A549 (cell line): ENCODE measurements at regions not wholly inside any gene's neighbourhood (a gene's known extent, or its start where the extent isn't known, plus 50 kb on each side); places are given as distances from the start of the nearest gene placed in this dataset.

Source experiments
- ATAC-seq, 2 experiments: fragments of 200-7000 bp in 1 of 2; fragments of >200 bp in 1 of 2; cut with Nextera tagmentation in 1 of 2; cut with Tn5 transposase in 1 of 2; 3 replicates each; pipeline versions ENCODE4 v1.8.0 to v1.9.1; 2018 to 2020; ENCODE audit warnings: mild to moderate bottlenecking in 1 of 2, moderate library complexity in 1 of 2
- CTCF ChIA-PET: fragments of 300-600 bp; sonication (Branson Sonifier 250); formaldehyde crosslinking; extraction: SDS; loops from one replicate; lab custom pipeline; 2021; ENCODE audit warnings: antibody characterized with exemption, inconsistent platforms; lab: Yijun Ruan, JAX
- POLR2A ChIA-PET: fragments of 350-600 bp; formaldehyde crosslinking; extraction: SDS; loops from one replicate; lab custom pipeline; 2021; ENCODE audit warnings: antibody characterized with exemption, inconsistent platforms; lab: Yijun Ruan, JAX
- DNase-seq, 2 experiments: peaks; one replicate each; pipeline versions ENCODE4 v3.0.0 to v3.0.0-alpha.2; 2011 to 2016; ENCODE audit warnings: low read depth in 1 of 2, low spot score in 1 of 2
- FAIRE-seq: peaks from 2 replicates; lab custom pipeline; 2011; peaks lifted over from hg19 to GRCh38; lab: Jason Lieb, UNC
- H3K27ac ChIP-seq, 2 experiments: fragments of >200 bp; sonication (Bioruptor Twin); formaldehyde crosslinking; 3 replicates each; pipeline ENCODE4 v1.5.1; 2016 to 2017
- H3K4me1 ChIP-seq: fragments of >200 bp; sonication (Bioruptor Twin); formaldehyde crosslinking; 3 replicates; pipeline ENCODE4 v1.6.1; 2016
- H3K4me2 ChIP-seq: fragments of >200 bp; sonication (Bioruptor Twin); formaldehyde crosslinking; 3 replicates; pipeline ENCODE4 v1.6.1; 2016
- H3K4me3 ChIP-seq: fragments of >200 bp; sonication (Bioruptor Twin); formaldehyde crosslinking; 3 replicates; pipeline ENCODE4 v1.5.1; 2016
- H3K9me3 ChIP-seq: fragments of >200 bp; sonication (Bioruptor Twin); formaldehyde crosslinking; 3 replicates; pipeline ENCODE4 v1.6.1; 2016
- BHLHE40 ChIP-seq: IDR thresholded peaks from 2 replicates; pipeline ENCODE4 v1.6.1; 2012; ENCODE audit warnings: low read depth, low read length, inconsistent platforms
- FOXS1 ChIP-seq: fragments of 250-450 bp; sonication (Bioruptor Pico); IDR thresholded peaks from 2 replicates; pipeline ENCODE4 v1.5.0; 2020; ENCODE audit warnings: mild to moderate bottlenecking, moderate library complexity
- HDAC2 ChIP-seq: fragments of 200-600 bp; sonication (generic); IDR thresholded peaks from 2 replicates; pipeline ENCODE4 v1.6.1; 2016
- HEYL ChIP-seq: fragments of 250-450 bp; sonication (Bioruptor Pico); IDR thresholded peaks from 2 replicates; pipeline ENCODE4 v1.8.0; 2021; ENCODE audit warnings: mild to moderate bottlenecking, moderate library complexity
- HOXB13 ChIP-seq: fragments of 250-450 bp; sonication (Bioruptor Pico); IDR thresholded peaks from 2 replicates; pipeline ENCODE4 v1.5.0; 2020; ENCODE audit warnings: low read depth, mild to moderate bottlenecking, moderate library complexity
- JUNB ChIP-seq: fragments of >200 bp; sonication (Bioruptor Twin); formaldehyde crosslinking; IDR thresholded peaks from 2 replicates; pipeline ENCODE4 v1.6.1; 2016
- KDM5A ChIP-seq: fragments of 200-600 bp; sonication (generic); IDR thresholded peaks from 2 replicates; pipeline ENCODE4 v1.6.1; 2016; ENCODE audit warnings: antibody characterized with exemption, mild to moderate bottlenecking
- MAZ ChIP-seq: fragments of 150-350 bp; IDR thresholded peaks from 2 replicates; pipeline ENCODE4 v1.6.1; 2014; ENCODE audit warnings: antibody characterized with exemption, low read depth, low read length, borderline replicate concordance
- MYC ChIP-seq: IDR thresholded peaks from 2 replicates; pipeline ENCODE4 v1.6.1; 2012; ENCODE audit warnings: mild to moderate bottlenecking, inconsistent platforms, low read length, improper control_type of control experiment, borderline replicate concordance
- POLR2A ChIP-seq: IDR thresholded peaks from 2 replicates; pipeline ENCODE4 v1.6.1; 2012; ENCODE audit warnings: mild to moderate bottlenecking, low read length
- RCOR1 ChIP-seq: fragments of 150-350 bp; IDR thresholded peaks from 2 replicates; pipeline ENCODE4 v1.6.1; 2014; ENCODE audit warnings: antibody characterized with exemption, low read length, low read depth
- RNF2 ChIP-seq: fragments of 200-600 bp; sonication (generic); IDR thresholded peaks from 2 replicates; pipeline ENCODE4 v1.6.1; 2016; ENCODE audit warnings: low read depth, mild to moderate bottlenecking, antibody characterized with exemption, moderate library complexity, borderline replicate concordance
- TFCP2L1 ChIP-seq: fragments of 250-450 bp; sonication (Bioruptor Pico); IDR thresholded peaks from 2 replicates; pipeline ENCODE4 v1.5.0; 2021; ENCODE audit warnings: mild to moderate bottlenecking
- ZFP36 ChIP-seq: fragments of 450-650 bp; IDR thresholded peaks from 2 replicates; pipeline ENCODE4 v1.6.1; 2014; ENCODE audit warnings: borderline replicate concordance; ENCODE audit not compliant: partially characterized antibody
- ZNF302 ChIP-seq: fragments of 250-450 bp; sonication (Bioruptor Pico); IDR thresholded peaks from 2 replicates; pipeline ENCODE4 v1.9.0; 2021; ENCODE audit warnings: inconsistent platforms, mild to moderate bottlenecking, moderate library complexity
- ZSCAN20 ChIP-seq: fragments of 250-450 bp; sonication (Bioruptor Pico); IDR thresholded peaks from 2 replicates; pipeline ENCODE4 v1.8.0; 2022; ENCODE audit warnings: mild to moderate bottlenecking, moderate library complexity
- WGBS: methylation state at CpG from one replicate; pipeline ENCODE4 v1.1.6; 2017; ENCODE audit errors: missing lambda C conversion rate; 5-methylcytosine and 5-hydroxymethylcytosine counted together
- TF ChIP-seq, protein P1 (sequence below): IDR thresholded peaks from 2 replicates; pipeline ENCODE4 v1.6.1; 2012
- TF ChIP-seq, protein P2 (sequence below): fragments of >200 bp; sonication (Bioruptor Twin); formaldehyde crosslinking; IDR thresholded peaks from 3 replicates; pipeline ENCODE4 v1.6.1; 2016
- TF ChIP-seq, protein P3 (sequence below): fragments of 200-600 bp; sonication (generic); IDR thresholded peaks from 2 replicates; pipeline ENCODE4 v1.6.1; 2016; ENCODE audit warnings: antibody characterized with exemption, mild to moderate bottlenecking, moderate library complexity
- TF ChIP-seq, protein P4 (sequence below): fragments of >200 bp; sonication (Bioruptor Twin); formaldehyde crosslinking; IDR thresholded peaks from 3 replicates; pipeline ENCODE4 v1.5.1; 2016

DNA sequence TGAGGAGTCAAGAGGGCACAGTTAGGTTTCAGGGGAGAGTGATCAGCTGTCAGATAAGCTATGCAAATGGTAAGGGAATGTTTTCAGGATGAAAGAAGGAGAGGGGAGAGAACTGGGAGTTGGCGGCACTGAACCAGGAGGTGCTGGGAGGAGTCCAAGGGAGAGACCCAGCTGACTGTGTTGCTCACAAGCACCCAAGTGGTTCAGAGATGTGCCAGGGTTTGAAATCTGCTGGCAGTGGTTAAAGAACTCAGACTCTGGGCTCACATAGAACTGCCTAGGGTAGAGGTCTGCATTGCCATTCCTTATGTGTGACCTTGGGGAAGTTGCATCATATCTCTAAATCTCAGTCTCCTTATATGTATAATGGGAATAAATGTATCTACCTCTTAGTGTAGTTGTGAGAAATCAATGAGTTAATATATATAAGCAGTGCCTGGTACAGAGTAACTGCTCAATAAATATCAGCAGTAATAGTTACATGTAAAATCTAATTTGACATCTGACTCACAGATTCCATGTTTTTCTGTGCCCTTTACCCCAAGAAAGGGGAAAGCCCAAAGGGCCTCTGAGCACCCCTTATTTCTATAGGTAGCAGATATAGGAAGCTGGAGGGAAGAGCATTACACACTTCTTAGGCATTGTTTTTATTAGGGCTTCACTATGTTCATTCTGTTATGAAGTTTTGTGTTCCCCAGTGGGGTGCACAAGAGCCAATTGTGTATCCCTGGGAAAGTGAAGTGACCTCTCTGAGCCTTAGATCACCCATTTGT is 66.9 kb upstream of the SESN3 start:
- Histone ChIP-seq H3K9me3 (no peaks in the 10 kb centered on the region), H3K27ac (no peak overlapping the region), H3K4me1 (no peaks in the 10 kb centered on the region), H3K4me3 (no peak overlapping the region), H3K4me2 (no peak overlapping the region)
- POLR2A ChIA-PET: no interaction called here
- DNase-seq (no peak), ATAC-seq (no peak), FAIRE-seq (no peak)
- WGBS: 100% methylated on average over 1 of the region's 1 CpG
- TF ChIP-seq KDM5A (no peak), RCOR1 (no peak), POLR2A (no peak), JUNB (no peak)
- CTCF ChIA-PET: no interaction called here

DNA sequence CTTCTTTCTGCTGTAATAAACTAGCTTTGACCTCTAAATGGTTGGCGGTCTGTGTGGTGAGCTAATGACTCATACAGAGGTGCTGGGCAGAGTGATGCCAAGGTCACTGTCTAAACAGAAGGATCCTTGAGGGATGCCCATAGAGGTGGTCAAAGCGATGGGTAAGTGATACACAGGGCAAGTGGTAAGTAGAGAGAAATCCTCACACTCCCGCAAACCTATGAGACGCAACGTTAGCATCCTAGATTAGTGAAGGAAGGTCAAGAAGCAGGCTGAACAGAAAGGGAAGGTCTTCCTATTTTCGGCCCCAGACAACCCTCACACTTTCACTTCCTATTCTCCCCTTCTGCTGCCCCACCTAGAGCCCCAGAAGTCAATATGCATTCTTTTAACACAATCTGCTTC is 65.6 kb upstream of the SESN3 start:
- ChIA-PET CTCF (no interaction called here), POLR2A (no interaction called here)
- Histone ChIP-seq H3K4me1 (no peaks in the 10 kb centered on the region), H3K4me2 (no peak overlapping the region), H3K4me3 (no peak overlapping the region), H3K27ac (no peak overlapping the region), H3K9me3 (no peaks in the 10 kb centered on the region)
- ATAC-seq: no peak
- TF ChIP-seq HEYL (CRISPR knock-in tag) (no peak), KDM5A (no peak), ZNF302 (CRISPR knock-in tag) (no peak)
- TF ChIP-seq, protein P1, sequence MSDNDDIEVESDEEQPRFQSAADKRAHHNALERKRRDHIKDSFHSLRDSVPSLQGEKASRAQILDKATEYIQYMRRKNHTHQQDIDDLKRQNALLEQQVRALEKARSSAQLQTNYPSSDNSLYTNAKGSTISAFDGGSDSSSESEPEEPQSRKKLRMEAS: no peak
- WGBS: 57% methylated on average over 6 of the region's 6 CpGs
- DNase-seq: no peak
- FAIRE-seq: no peak

DNA sequence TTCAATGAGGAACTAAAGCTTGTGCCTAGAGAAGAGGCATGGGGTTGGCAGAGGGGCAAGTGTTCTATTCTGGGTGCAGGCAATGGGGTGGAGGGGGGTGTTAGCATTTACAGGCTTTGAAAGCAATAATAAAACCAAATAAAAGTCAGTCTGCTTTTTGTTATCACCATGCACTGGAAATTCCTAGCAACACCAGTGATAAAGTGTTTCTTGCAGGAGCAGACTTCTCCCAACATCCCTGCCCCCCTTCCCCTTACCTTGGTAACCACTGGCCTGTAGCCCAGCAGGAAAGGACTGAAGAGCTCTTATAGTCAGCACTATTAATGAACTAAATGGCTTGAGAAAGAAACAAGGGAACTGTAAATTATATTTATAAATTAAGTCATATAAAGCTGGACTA is 65.2 kb upstream of the SESN3 start:
- H3K4me1 ChIP-seq: no peaks in the 10 kb centered on the region
- CTCF ChIA-PET: no interaction called here
- ATAC-seq: no peak
- no peak for DNase-seq
- no peak overlapping the region for H3K27ac ChIP-seq
- POLR2A ChIA-PET: no interaction called here
- no peak for FAIRE-seq
- H3K4me2 ChIP-seq: no peak overlapping the region
- TF ChIP-seq, protein P2, sequence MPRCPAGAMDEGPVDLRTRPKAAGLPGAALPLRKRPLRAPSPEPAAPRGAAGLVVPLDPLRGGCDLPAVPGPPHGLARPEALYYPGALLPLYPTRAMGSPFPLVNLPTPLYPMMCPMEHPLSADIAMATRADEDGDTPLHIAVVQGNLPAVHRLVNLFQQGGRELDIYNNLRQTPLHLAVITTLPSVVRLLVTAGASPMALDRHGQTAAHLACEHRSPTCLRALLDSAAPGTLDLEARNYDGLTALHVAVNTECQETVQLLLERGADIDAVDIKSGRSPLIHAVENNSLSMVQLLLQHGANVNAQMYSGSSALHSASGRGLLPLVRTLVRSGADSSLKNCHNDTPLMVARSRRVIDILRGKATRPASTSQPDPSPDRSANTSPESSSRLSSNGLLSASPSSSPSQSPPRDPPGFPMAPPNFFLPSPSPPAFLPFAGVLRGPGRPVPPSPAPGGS: no peak
- TF ChIP-seq TFCP2L1 (CRISPR knock-in tag): no peak
- no peaks in the 10 kb centered on the region for H3K9me3 ChIP-seq
- H3K4me3 ChIP-seq: no peak overlapping the region

DNA sequence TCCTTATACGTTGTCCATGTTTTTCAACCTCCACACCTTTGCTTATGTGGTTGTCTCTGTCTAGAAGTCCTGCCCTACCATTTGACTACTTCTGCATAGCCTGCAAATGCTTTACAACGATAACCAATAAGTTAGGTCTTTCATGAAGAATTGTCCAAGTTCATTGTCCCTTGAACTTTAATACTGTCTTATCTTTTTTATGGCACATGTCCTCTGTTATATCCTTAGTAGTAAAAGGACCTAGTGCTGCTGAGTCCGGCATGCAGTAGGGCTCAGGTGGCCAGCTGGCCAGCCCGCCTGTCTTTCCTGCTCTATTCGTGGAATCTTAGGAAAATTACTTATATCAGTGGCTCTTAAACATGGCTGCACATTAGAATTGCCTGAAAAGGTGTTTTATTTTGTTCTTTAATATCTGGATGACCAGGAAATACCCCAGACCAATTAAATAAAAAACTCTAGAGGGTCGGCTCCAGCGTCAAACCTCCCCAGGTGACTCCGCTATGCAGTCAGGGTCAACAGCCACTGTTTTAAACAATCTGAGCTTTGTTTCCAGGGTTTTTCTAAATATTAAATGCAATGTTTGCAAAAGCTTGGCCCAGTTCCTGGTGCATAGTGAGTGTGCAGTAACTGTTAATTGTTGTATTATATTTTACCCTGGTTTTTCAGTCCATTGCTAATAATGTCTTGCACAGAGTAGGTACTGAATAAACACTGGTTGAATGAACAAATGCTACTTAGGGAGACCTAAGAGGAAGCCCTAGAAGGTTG is 64.6 kb upstream of the SESN3 start:
- Histone ChIP-seq H3K4me3 (no peak overlapping the region), H3K4me2 (no peak overlapping the region), H3K9me3 (no peaks in the 10 kb centered on the region)
- WGBS: 88% methylated on average over 8 of the region's 8 CpGs
- POLR2A ChIA-PET: no interaction called here
- no peak for DNase-seq
- TF ChIP-seq RNF2 (no peak), HOXB13 (no peak), ZFP36 (no peak), FOXS1 (CRISPR knock-in tag) (no peak), HDAC2 (no peak), HEYL (CRISPR knock-in tag) (no peak), MYC (no peak), BHLHE40 (no peak), MAZ (no peak), ZSCAN20 (CRISPR knock-in tag) (no peak)
- TF ChIP-seq, protein P3, sequence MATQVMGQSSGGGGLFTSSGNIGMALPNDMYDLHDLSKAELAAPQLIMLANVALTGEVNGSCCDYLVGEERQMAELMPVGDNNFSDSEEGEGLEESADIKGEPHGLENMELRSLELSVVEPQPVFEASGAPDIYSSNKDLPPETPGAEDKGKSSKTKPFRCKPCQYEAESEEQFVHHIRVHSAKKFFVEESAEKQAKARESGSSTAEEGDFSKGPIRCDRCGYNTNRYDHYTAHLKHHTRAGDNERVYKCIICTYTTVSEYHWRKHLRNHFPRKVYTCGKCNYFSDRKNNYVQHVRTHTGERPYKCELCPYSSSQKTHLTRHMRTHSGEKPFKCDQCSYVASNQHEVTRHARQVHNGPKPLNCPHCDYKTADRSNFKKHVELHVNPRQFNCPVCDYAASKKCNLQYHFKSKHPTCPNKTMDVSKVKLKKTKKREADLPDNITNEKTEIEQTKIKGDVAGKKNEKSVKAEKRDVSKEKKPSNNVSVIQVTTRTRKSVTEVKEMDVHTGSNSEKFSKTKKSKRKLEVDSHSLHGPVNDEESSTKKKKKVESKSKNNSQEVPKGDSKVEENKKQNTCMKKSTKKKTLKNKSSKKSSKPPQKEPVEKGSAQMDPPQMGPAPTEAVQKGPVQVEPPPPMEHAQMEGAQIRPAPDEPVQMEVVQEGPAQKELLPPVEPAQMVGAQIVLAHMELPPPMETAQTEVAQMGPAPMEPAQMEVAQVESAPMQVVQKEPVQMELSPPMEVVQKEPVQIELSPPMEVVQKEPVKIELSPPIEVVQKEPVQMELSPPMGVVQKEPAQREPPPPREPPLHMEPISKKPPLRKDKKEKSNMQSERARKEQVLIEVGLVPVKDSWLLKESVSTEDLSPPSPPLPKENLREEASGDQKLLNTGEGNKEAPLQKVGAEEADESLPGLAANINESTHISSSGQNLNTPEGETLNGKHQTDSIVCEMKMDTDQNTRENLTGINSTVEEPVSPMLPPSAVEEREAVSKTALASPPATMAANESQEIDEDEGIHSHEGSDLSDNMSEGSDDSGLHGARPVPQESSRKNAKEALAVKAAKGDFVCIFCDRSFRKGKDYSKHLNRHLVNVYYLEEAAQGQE: no peak
- TF ChIP-seq, protein P4, sequence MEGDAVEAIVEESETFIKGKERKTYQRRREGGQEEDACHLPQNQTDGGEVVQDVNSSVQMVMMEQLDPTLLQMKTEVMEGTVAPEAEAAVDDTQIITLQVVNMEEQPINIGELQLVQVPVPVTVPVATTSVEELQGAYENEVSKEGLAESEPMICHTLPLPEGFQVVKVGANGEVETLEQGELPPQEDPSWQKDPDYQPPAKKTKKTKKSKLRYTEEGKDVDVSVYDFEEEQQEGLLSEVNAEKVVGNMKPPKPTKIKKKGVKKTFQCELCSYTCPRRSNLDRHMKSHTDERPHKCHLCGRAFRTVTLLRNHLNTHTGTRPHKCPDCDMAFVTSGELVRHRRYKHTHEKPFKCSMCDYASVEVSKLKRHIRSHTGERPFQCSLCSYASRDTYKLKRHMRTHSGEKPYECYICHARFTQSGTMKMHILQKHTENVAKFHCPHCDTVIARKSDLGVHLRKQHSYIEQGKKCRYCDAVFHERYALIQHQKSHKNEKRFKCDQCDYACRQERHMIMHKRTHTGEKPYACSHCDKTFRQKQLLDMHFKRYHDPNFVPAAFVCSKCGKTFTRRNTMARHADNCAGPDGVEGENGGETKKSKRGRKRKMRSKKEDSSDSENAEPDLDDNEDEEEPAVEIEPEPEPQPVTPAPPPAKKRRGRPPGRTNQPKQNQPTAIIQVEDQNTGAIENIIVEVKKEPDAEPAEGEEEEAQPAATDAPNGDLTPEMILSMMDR: no peak
- TF ChIP-seq, all 56 proteins: peak for 0
- Histone ChIP-seq H3K27ac (no peak overlapping the region), H3K4me1 (no peaks in the 10 kb centered on the region)
- no peak for FAIRE-seq
- CTCF ChIA-PET: no interaction called here
- no peak for ATAC-seq
